ENCODE measurements at regions not wholly inside any gene's neighbourhood (a gene's known extent, or its start where the extent isn't known, plus 50 kb on each side); places are given as distances from the start of the nearest gene placed in this dataset.

- intact Hi-C loops (cut with DNase I): no loop called here
- no peaks in the 10 kb centered on the region for H3K4me1 ChIP-seq
- H3K4me3 ChIP-seq: no peak overlapping the region
- ATAC-seq (peak; percentile 68), DNase-seq (no peak)
- no peak for TF ChIP-seq CTCF (IDR thresholded peaks at IDR 0.05)
- no peak overlapping the region for H3K27ac ChIP-seq
- H3K9me3 ChIP-seq: no peaks in the 10 kb centered on the region
- no peaks in the 10 kb centered on the region for H3K36me3 ChIP-seq
- peaks cover 25% of the 10 kb centered on the region for H3K27me3 ChIP-seq
These were observed 104.0 kb upstream of the TOP3B start for GRCh38 chr22:22086501-22087158.

GRCh38 chr22:22085702-22086500 is 103.3 kb upstream of the TOP3B start:
- no peak for TF ChIP-seq CTCF (IDR thresholded peaks at IDR 0.05)
- peak; percentile 90 for ATAC-seq
- Histone ChIP-seq H3K27me3 (peaks cover 18% of the 10 kb centered on the region), H3K4me1 (no peaks in the 10 kb centered on the region), H3K36me3 (no peaks in the 10 kb centered on the region), H3K4me3 (no peak overlapping the region), H3K27ac (no peak overlapping the region), H3K9me3 (no peaks in the 10 kb centered on the region)
- intact Hi-C loops (cut with DNase I): no loop called here
- no peak for DNase-seq

DNA sequence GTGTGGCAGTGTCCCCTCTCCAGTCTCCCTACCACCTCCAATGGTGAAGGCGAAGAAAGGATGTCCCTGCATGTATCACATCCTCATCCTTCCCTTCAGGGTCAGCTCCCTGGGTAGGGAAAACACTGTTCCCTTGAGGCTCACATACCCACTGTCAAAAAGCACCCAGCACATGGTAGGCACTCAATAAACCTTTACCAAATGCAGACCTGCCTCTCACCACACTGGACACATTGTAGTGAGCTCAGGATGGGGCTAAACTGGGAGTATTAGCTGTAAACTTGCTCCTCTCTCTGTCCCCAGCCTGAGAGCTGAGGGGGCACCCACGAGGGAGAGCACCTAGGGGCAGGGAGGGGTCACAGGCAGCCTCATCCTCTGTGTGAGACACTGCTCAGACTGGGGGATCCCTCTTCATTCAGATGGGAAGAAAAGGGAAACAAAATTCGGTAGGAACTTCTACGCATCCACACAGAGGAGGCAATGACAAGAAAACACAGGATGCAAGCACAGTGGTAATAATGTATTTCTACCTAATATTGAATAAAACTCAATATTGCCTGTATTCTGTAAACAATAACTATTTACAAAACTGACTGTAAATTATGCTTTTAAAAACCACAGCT is 101.6 kb upstream of the TOP3B start:
- Histone ChIP-seq H3K4me1 (no peaks in the 10 kb centered on the region), H3K36me3 (no peaks in the 10 kb centered on the region), H3K4me3 (no peak overlapping the region), H3K9me3 (no peaks in the 10 kb centered on the region), H3K27ac (no peak overlapping the region), H3K27me3 (peaks cover 13% of the 10 kb centered on the region)
- ATAC-seq (no peak), DNase-seq (no peak)
- intact Hi-C loops (cut with DNase I): no loop called here
- no peak for TF ChIP-seq CTCF (IDR thresholded peaks at IDR 0.05)

- no peaks in the 10 kb centered on the region for H3K4me1 ChIP-seq
- H3K27me3 ChIP-seq: peaks cover 8% of the 10 kb centered on the region
- no peak overlapping the region for H3K4me3 ChIP-seq
- H3K36me3 ChIP-seq: no peaks in the 10 kb centered on the region
- intact Hi-C loops (cut with DNase I): no loop called here
- no peak for ATAC-seq
- no peak for TF ChIP-seq CTCF (IDR thresholded peaks at IDR 0.05)
- no peak for DNase-seq
- H3K9me3 ChIP-seq: no peaks in the 10 kb centered on the region
- no peak overlapping the region for H3K27ac ChIP-seq
These were observed 100.4 kb upstream of the TOP3B start for GRCh38 chr22:22082960-22083359.

- H3K4me1 ChIP-seq: no peaks in the 10 kb centered on the region
- intact Hi-C loops (cut with DNase I): no loop called here
- no peak for ATAC-seq
- no peak overlapping the region for H3K4me3 ChIP-seq
- H3K27ac ChIP-seq: no peak overlapping the region
- no peak for DNase-seq
- H3K36me3 ChIP-seq: no peaks in the 10 kb centered on the region
- H3K9me3 ChIP-seq: no peaks in the 10 kb centered on the region
- TF ChIP-seq CTCF (IDR thresholded peaks at IDR 0.05): no peak
- H3K27me3 ChIP-seq: peaks cover 8% of the 10 kb centered on the region
These were observed 99.7 kb upstream of the TOP3B start for GRCh38 chr22:22082229-22082835.

All from upper lobe of right lung (tissue), 1 donor.